ENCODE measurements at regions not wholly inside any gene's neighbourhood (a gene's known extent, or its start where the extent isn't known, plus 50 kb on each side); places are given as distances from the start of the nearest gene placed in this dataset.
"Not testable (repeated sequence)": the region's sequence is repeated elsewhere in the genome, so short reads cannot be mapped to it uniquely, and the experiment has no call there.

GRCh38 chr5:125979636-125980035 is 443.6 kb upstream of the GRAMD2B start:
- H3K4me3 ChIP-seq (ENCODE audit: low read length in 2 of 2) = no peak overlapping the region
- intact Hi-C loops (cut with DNase I) = no loop called here
- H3K36me3 ChIP-seq (ENCODE audit: control insufficient read depth in 1 of 2, insufficient read depth in 2 of 2, low read length in 1 of 2) = no peaks in the 10 kb centered on the region
- no peaks in the 10 kb centered on the region for H3K27me3 ChIP-seq (ENCODE audit: control insufficient read depth in 1 of 2, insufficient read depth in 2 of 2, low read length in 1 of 2)
- no peak overlapping the region for H3K27ac ChIP-seq (ENCODE audit: low read depth in 1 of 2, low read length in 2 of 2)
- WGBS, 2 donors = 46 to 53% methylated on average over 4 of the region's 4 CpGs
- no peak for DNase-seq
- H3K4me1 ChIP-seq (ENCODE audit: control insufficient read depth in 1 of 2, insufficient read depth in 2 of 2, low read length in 2 of 2) = no peaks in the 10 kb centered on the region
- ATAC-seq (ENCODE audit: low FRiP score) = no peak
- H3K9me3 ChIP-seq (ENCODE audit: control insufficient read depth, low read length) = no peaks in the 10 kb centered on the region

DNA sequence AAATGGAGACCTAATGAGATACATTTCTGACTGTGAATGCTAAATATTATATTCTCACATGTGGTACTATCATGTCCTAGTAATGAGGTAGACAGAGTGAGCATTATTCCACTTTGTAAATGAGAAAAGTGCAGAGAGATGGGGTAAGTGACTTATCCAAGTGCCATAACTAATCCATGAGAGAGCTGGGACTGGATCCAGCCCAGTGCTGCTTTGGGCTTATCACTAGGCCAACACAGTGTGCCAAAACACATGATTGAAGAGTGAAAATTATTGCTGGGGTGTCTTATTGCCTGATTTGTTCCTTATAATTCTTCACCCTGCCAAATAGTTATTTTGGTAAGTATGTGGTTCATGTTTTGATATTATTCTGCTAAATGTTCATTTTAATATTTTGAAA is 442.2 kb upstream of the GRAMD2B start:
- no peak for ATAC-seq (ENCODE audit: low FRiP score)
- no peaks in the 10 kb centered on the region for H3K27me3 ChIP-seq (ENCODE audit: control insufficient read depth in 1 of 2, insufficient read depth in 2 of 2, low read length in 1 of 2)

GRCh38 chr5:125987677-125988255 is 435.4 kb upstream of the GRAMD2B start:
- Histone ChIP-seq H3K4me3 (ENCODE audit: low read length in 2 of 2) (no peak overlapping the region), H3K27ac (ENCODE audit: low read depth in 1 of 2, low read length in 2 of 2) (no peak overlapping the region), H3K27me3 (ENCODE audit: control insufficient read depth in 1 of 2, insufficient read depth in 2 of 2, low read length in 1 of 2) (no peaks in the 10 kb centered on the region), H3K9me3 (ENCODE audit: control insufficient read depth, low read length) (no peaks in the 10 kb centered on the region), H3K36me3 (ENCODE audit: control insufficient read depth in 1 of 2, insufficient read depth in 2 of 2, low read length in 1 of 2) (no peaks in the 10 kb centered on the region), H3K4me1 (ENCODE audit: control insufficient read depth in 1 of 2, insufficient read depth in 2 of 2, low read length in 2 of 2) (no peaks in the 10 kb centered on the region)
- intact Hi-C loops (cut with DNase I) = no loop called here
- whole genome bisulfite sequencing, 2 donors = 91 to 93% methylated on average over 2 of the region's 2 CpGs
- DNase-seq = no peak
- ATAC-seq (ENCODE audit: low FRiP score) = no peak

More for the DNA sequence above, 442.2 kb upstream of the GRAMD2B start:
- no peaks in the 10 kb centered on the region for H3K36me3 ChIP-seq (ENCODE audit: control insufficient read depth in 1 of 2, insufficient read depth in 2 of 2, low read length in 1 of 2)
- H3K9me3 ChIP-seq (ENCODE audit: control insufficient read depth, low read length) = no peaks in the 10 kb centered on the region
- DNase-seq = no peak
- intact Hi-C loops (cut with DNase I) = no loop called here
- no peak overlapping the region for H3K4me3 ChIP-seq (ENCODE audit: low read length in 2 of 2)
- no peak overlapping the region for H3K27ac ChIP-seq (ENCODE audit: low read depth in 1 of 2, low read length in 2 of 2)
- H3K4me1 ChIP-seq (ENCODE audit: control insufficient read depth in 1 of 2, insufficient read depth in 2 of 2, low read length in 2 of 2) = no peaks in the 10 kb centered on the region

DNA sequence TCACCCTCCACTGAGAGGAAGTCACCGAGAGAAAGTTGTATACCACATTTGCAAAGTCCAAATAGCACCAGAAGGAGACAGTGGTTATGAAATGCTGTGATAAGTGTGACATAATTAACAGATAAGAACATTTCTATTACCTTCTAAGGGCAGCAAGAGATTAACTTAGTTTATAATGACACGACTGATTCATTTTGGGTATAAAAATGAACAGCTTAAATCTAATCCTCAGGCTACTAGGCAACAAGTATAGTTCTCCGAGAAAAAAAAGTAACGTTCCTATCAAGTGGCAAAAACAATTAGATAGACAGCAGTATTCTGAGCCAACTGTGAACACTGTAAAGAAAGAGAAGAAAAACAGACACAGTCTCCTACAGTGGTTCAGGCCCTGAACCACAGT is 431.2 kb upstream of the GRAMD2B start:
- H3K9me3 ChIP-seq (ENCODE audit: control insufficient read depth, low read length) = no peaks in the 10 kb centered on the region
- H3K27ac ChIP-seq (ENCODE audit: low read depth in 1 of 2, low read length in 2 of 2) = no peak overlapping the region
- intact Hi-C loops (cut with DNase I) = no loop called here

GRCh38 chr5:125999271-126000030 is 423.8 kb upstream of the GRAMD2B start:
- not testable (repeated sequence) for H3K4me3 ChIP-seq (ENCODE audit: low read length in 2 of 2); H3K27ac ChIP-seq (ENCODE audit: low read depth in 1 of 2, low read length in 2 of 2); H3K27me3 ChIP-seq (ENCODE audit: control insufficient read depth in 1 of 2, insufficient read depth in 2 of 2, low read length in 1 of 2); H3K36me3 ChIP-seq (ENCODE audit: control insufficient read depth in 1 of 2, insufficient read depth in 2 of 2, low read length in 1 of 2); H3K4me1 ChIP-seq (ENCODE audit: control insufficient read depth in 1 of 2, insufficient read depth in 2 of 2, low read length in 2 of 2); ATAC-seq (ENCODE audit: low FRiP score); H3K9me3 ChIP-seq (ENCODE audit: control insufficient read depth, low read length); DNase-seq
- WGBS, 2 donors = 96 to 98% methylated on average over 5 of the region's 5 CpGs
- intact Hi-C loops (cut with DNase I) = loop anchor here in 1 of 2 donors (10.0 kb wide), 1 partner anchor 1305 kb away; no protein-coding TSS in a partner anchor

More for the DNA sequence above, 431.2 kb upstream of the GRAMD2B start:
- no peaks in the 10 kb centered on the region for H3K4me1 ChIP-seq (ENCODE audit: control insufficient read depth in 1 of 2, insufficient read depth in 2 of 2, low read length in 2 of 2)
- DNase-seq = no peak
- no peak overlapping the region for H3K4me3 ChIP-seq (ENCODE audit: low read length in 2 of 2)
- no peaks in the 10 kb centered on the region for H3K27me3 ChIP-seq (ENCODE audit: control insufficient read depth in 1 of 2, insufficient read depth in 2 of 2, low read length in 1 of 2)
- no peaks in the 10 kb centered on the region for H3K36me3 ChIP-seq (ENCODE audit: control insufficient read depth in 1 of 2, insufficient read depth in 2 of 2, low read length in 1 of 2)
- no peak for ATAC-seq (ENCODE audit: low FRiP score)
- WGBS, 2 donors = 35 to 53% methylated on average over 4 of the region's 4 CpGs

GRCh38 chr5:126000507-126000906 is 422.7 kb upstream of the GRAMD2B start:
- ATAC-seq (ENCODE audit: low FRiP score) (no peak), DNase-seq (no peak)
- Histone ChIP-seq H3K27me3 (ENCODE audit: control insufficient read depth in 1 of 2, insufficient read depth in 2 of 2, low read length in 1 of 2) (no peaks in the 10 kb centered on the region), H3K4me1 (ENCODE audit: control insufficient read depth in 1 of 2, insufficient read depth in 2 of 2, low read length in 2 of 2) (peaks cover 5% of the 10 kb centered on the region in 2 donors), H3K9me3 (ENCODE audit: control insufficient read depth, low read length) (no peaks in the 10 kb centered on the region), H3K4me3 (ENCODE audit: low read length in 2 of 2) (no peak overlapping the region), H3K27ac (ENCODE audit: low read depth in 1 of 2, low read length in 2 of 2) (no peak overlapping the region), H3K36me3 (ENCODE audit: control insufficient read depth in 1 of 2, insufficient read depth in 2 of 2, low read length in 1 of 2) (no peaks in the 10 kb centered on the region)
- intact Hi-C loops (cut with DNase I) = loop anchor here in 1 of 2 donors (10.0 kb wide), 1 partner anchor 1306 kb away; no protein-coding TSS in a partner anchor

DNA sequence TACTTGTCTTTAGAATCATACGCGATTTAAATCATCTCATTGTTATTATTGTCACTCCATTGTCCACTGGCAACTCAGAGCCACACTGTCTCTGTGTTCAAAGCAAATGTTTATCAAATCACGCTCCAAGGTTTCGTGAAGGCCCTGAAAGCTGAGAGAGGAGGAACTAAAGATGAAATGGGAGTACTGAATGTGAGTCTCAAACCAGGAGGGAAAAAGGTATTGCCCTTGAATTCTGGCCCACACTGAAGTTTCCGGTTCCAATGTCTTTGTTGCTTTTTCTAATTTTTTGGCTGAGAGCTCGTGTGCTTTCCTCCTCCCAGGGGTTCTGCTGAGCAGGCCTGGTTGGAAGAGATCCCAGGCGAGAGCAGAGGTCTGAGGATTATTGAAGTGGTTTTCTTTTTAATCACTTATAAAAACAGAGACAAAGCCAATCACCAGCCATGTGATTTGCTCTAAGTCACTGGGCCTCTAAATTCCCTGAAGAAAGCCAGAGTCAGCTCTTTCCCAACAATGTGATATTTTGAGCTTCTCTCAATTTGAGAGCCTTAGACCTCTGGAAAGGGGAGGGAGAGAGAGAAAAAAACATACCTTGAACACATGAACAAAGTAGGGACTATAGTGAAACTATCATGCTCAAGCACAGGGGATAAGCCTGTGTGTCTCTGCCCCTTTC is 420.8 kb upstream of the GRAMD2B start:
- no peaks in the 10 kb centered on the region for H3K36me3 ChIP-seq (ENCODE audit: control insufficient read depth in 1 of 2, insufficient read depth in 2 of 2, low read length in 1 of 2)
- WGBS, 2 donors = 4% methylated on average over 7 of the region's 7 CpGs
- intact Hi-C loops (cut with DNase I) = loop anchor here in 1 of 2 donors (10.0 kb wide), 1 partner anchor 1308 kb away; no protein-coding TSS in a partner anchor
- DNase-seq (peak; percentile 81 to 84), ATAC-seq (ENCODE audit: low FRiP score) (peak; percentile 94)
- no peak overlapping the region for H3K4me3 ChIP-seq (ENCODE audit: low read length in 2 of 2)
- H3K9me3 ChIP-seq (ENCODE audit: control insufficient read depth, low read length) = no peaks in the 10 kb centered on the region
- H3K27me3 ChIP-seq (ENCODE audit: control insufficient read depth in 1 of 2, insufficient read depth in 2 of 2, low read length in 1 of 2) = no peaks in the 10 kb centered on the region
- H3K27ac ChIP-seq (ENCODE audit: low read depth in 1 of 2, low read length in 2 of 2) = peak overlapping the region; percentile 48 to 57
- peaks cover 5% of the 10 kb centered on the region in 2 donors for H3K4me1 ChIP-seq (ENCODE audit: control insufficient read depth in 1 of 2, insufficient read depth in 2 of 2, low read length in 2 of 2)

GRCh38 chr5:126003309-126003708 is 419.9 kb upstream of the GRAMD2B start:
- DNase-seq = peak; percentile 79 to 80
- Histone ChIP-seq H3K4me1 (ENCODE audit: control insufficient read depth in 1 of 2, insufficient read depth in 2 of 2, low read length in 2 of 2) (peaks cover 5% of the 10 kb centered on the region in 2 donors), H3K4me3 (ENCODE audit: low read length in 2 of 2) (no peak overlapping the region), H3K9me3 (ENCODE audit: control insufficient read depth, low read length) (no peaks in the 10 kb centered on the region), H3K27me3 (ENCODE audit: control insufficient read depth in 1 of 2, insufficient read depth in 2 of 2, low read length in 1 of 2) (no peaks in the 10 kb centered on the region), H3K27ac (ENCODE audit: low read depth in 1 of 2, low read length in 2 of 2) (no peak overlapping the region), H3K36me3 (ENCODE audit: control insufficient read depth in 1 of 2, insufficient read depth in 2 of 2, low read length in 1 of 2) (no peaks in the 10 kb centered on the region)
- intact Hi-C loops (cut with DNase I) = loop anchor here in 1 of 2 donors (10.0 kb wide), 1 partner anchor 1309 kb away; no protein-coding TSS in a partner anchor
- WGBS, 2 donors = 1 to 9% methylated on average over 3 of the region's 3 CpGs
- ATAC-seq (ENCODE audit: low FRiP score) = peak; percentile 80
